HG03045 (cell line): ENCODE measurements at regions not wholly inside any gene's neighbourhood (a gene's known extent, or its start where the extent isn't known, plus 50 kb on each side); places are given as distances from the start of the nearest gene placed in this dataset.

Source experiments
- ATAC-seq: cut with Tn5 transposase; IDR thresholded peaks from one replicate; pipeline ENCODE4 v1.9.1; 2021; ENCODE audit warnings: mild to moderate bottlenecking, moderate library complexity; ENCODE audit not compliant: unreplicated experiment

- no peak for ATAC-seq
Observed at GRCh38 chr2:8271461-8271860, 410.4 kb upstream of the ID2 start.

- ATAC-seq, result no peak
Observed at GRCh38 chr2:8276026-8276425, 405.8 kb upstream of the ID2 start.

GRCh38 chr2:8277921-8278571, 403.8 kb upstream of the ID2 start:
- peak; percentile 46 for ATAC-seq

- ATAC-seq, result no peak
Observed at GRCh38 chr2:8278709-8279354, 403.0 kb upstream of the ID2 start.

- ATAC-seq, result no peak
Observed at GRCh38 chr2:8279506-8279905, 402.4 kb upstream of the ID2 start.

- ATAC-seq, result no peak
Observed at GRCh38 chr2:8281234-8281633, 400.6 kb upstream of the ID2 start.

- no peak for ATAC-seq
Observed at GRCh38 chr2:8281950-8282857, 399.7 kb upstream of the ID2 start.

- ATAC-seq, result no peak
Observed at GRCh38 chr2:8282858-8283252, 399.0 kb upstream of the ID2 start.

- no peak for ATAC-seq
Observed at GRCh38 chr2:8285081-8285480, 396.8 kb upstream of the ID2 start.

GRCh38 chr2:8285898-8286297, 396.0 kb upstream of the ID2 start:
- ATAC-seq, result no peak

GRCh38 chr2:8288206-8288605, 393.6 kb upstream of the ID2 start:
- no peak for ATAC-seq

GRCh38 chr2:8289111-8289510, 392.7 kb upstream of the ID2 start:
- no peak for ATAC-seq

GRCh38 chr2:8290771-8291352, 391.0 kb upstream of the ID2 start:
- no peak for ATAC-seq

- no peak for ATAC-seq
Observed at GRCh38 chr2:8296306-8296705, 385.6 kb upstream of the ID2 start.

- ATAC-seq, result no peak
Observed at GRCh38 chr2:8297376-8298231, 384.3 kb upstream of the ID2 start.

- ATAC-seq, result no peak
Observed at GRCh38 chr2:8298783-8299182, 383.1 kb upstream of the ID2 start.

GRCh38 chr2:8300216-8300615, 381.6 kb upstream of the ID2 start:
- ATAC-seq, result no peak

- ATAC-seq, result no peak
Observed at GRCh38 chr2:8300905-8301304, 381.0 kb upstream of the ID2 start.

GRCh38 chr2:8303322-8303832, 378.5 kb upstream of the ID2 start:
- peak; percentile 68 for ATAC-seq
